NB4 (cell line): ENCODE measurements at regions not wholly inside any gene's neighbourhood (a gene's known extent, or its start where the extent isn't known, plus 50 kb on each side); places are given as distances from the start of the nearest gene placed in this dataset.

Experiments
- CTCF ChIP-seq: IDR thresholded peaks from one replicate; pipeline ENCODE4 v1.5.1; 2012; ENCODE audit warnings: low read depth, low read length
- MAX ChIP-seq: IDR thresholded peaks from 2 replicates; pipeline ENCODE4 v1.6.1; 2011; ENCODE audit warnings: low read depth, low read length
- MYC ChIP-seq: IDR thresholded peaks from 2 replicates; pipeline ENCODE4 v1.6.1; 2011; ENCODE audit warnings: low read depth, low read length
- POLR2A ChIP-seq: IDR thresholded peaks from 2 replicates; pipeline ENCODE4 v1.6.1; 2011; ENCODE audit warnings: mild to moderate bottlenecking; ENCODE audit not compliant: insufficient read length; ENCODE audit errors: extremely low read depth

GRCh38 chr18:75521816-75522215 is 94.3 kb upstream of the SMIM21 start:
- TF ChIP-seq CTCF (no peak), POLR2A (no peak), MAX (no peak), MYC (no peak)
